Panc1 (cell line): ENCODE measurements at regions not wholly inside any gene's neighbourhood (a gene's known extent, or its start where the extent isn't known, plus 50 kb on each side); places are given as distances from the start of the nearest gene placed in this dataset.

Experiments used
- ATAC-seq: fragments of 200-7000 bp; cut with Tn5 transposase; 2 replicates; pipeline ENCODE4 v1.9.1; 2020; ENCODE audit warnings: mild to moderate bottlenecking, moderate library complexity
- BruUV-seq: library from RNA; stranded (reverse); fragments of 400-500 nt; replicated peaks from 2 replicates; lab custom pipeline; 2021; lab: Mats Ljungman, UMichigan
- CTCF ChIA-PET: fragments of 300-600 bp; sonication (Branson Sonifier 250); formaldehyde crosslinking; loops from one replicate; lab custom pipeline; 2022; ENCODE audit warnings: antibody characterized with exemption; lab: Charles Lee
- POLR2A ChIA-PET: fragments of 300-600 bp; sonication (Branson Sonifier 250); formaldehyde crosslinking; loops from one replicate; lab custom pipeline; 2022; ENCODE audit warnings: antibody characterized with exemption; lab: Charles Lee
- DNase-seq: peaks from one replicate; pipeline ENCODE4 v3.0.0-alpha.2; 2010; ENCODE audit warnings: low read depth, low spot score
- H3K27ac ChIP-seq: 2 replicates; pipeline ENCODE4 v1.5.1; 2011; ENCODE audit warnings: mild to moderate bottlenecking, low read length, inconsistent platforms
- H3K27me3 ChIP-seq: fragments of 200-500 bp; sonication (Bioruptor generic); 2 replicates; pipeline ENCODE4 v1.6.0; 2014; ENCODE audit warnings: low read length, inconsistent platforms; ENCODE audit not compliant: control insufficient read depth, insufficient read depth
- H3K36me3 ChIP-seq: fragments of 200-500 bp; sonication (Bioruptor generic); 2 replicates; pipeline ENCODE4 v1.5.1; 2014; ENCODE audit warnings: inconsistent platforms, mild to moderate bottlenecking, low read length, moderate library complexity; ENCODE audit not compliant: control insufficient read depth, insufficient read depth
- H3K4me1 ChIP-seq: 2 replicates; pipeline ENCODE4 v1.5.1; 2011; ENCODE audit warnings: inconsistent platforms, mild to moderate bottlenecking, low read length, moderate library complexity; ENCODE audit not compliant: control insufficient read depth, insufficient read depth
- H3K4me3 ChIP-seq, 2 experiments: 2 replicates each; pipeline ENCODE4 v1.5.1; 2011 to 2012; ENCODE audit warnings: low read depth in 2 of 2, low read length in 2 of 2, mild to moderate bottlenecking in 2 of 2, inconsistent platforms in 1 of 2, moderate library complexity in 1 of 2
- H3K9me3 ChIP-seq: fragments of 200-500 bp; sonication (Bioruptor generic); 2 replicates; pipeline ENCODE4 v1.5.1; 2014; ENCODE audit warnings: low read depth, mild to moderate bottlenecking, inconsistent platforms, low read length, moderate library complexity; ENCODE audit not compliant: control insufficient read depth, insufficient read depth
- POLR2AphosphoS5 ChIP-seq: IDR thresholded peaks from 2 replicates; pipeline ENCODE4 v1.6.1; 2012; ENCODE audit warnings: mild to moderate bottlenecking, low read depth, low read length, moderate library complexity
- SIN3A ChIP-seq: IDR thresholded peaks from 2 replicates; pipeline ENCODE4 v1.6.1; 2012; ENCODE audit warnings: low read depth, mild to moderate bottlenecking, low read length, moderate library complexity, borderline replicate concordance; ENCODE audit not compliant: insufficient read depth
- TCF7L2 ChIP-seq: IDR thresholded peaks from 2 replicates; pipeline ENCODE4 v1.6.1; 2011; ENCODE audit warnings: mild to moderate bottlenecking, low read depth, low read length, inconsistent platforms
- in situ Hi-C: cut with HindIII; loops from 2 replicates; pipeline ENCODE4 v1.10.0; 2016; ENCODE audit warnings: low sequenced_read_pairs, low pct_unique_long_range_greater_than_20kb
- intact Hi-C: fragments of 100-400 bp; cut with micrococcal nuclease; formaldehyde crosslinking; loops from one replicate; pipeline ENCODE4 v1.10.0; 2022; ENCODE audit not compliant: unreplicated experiment
- TF ChIP-seq, protein P1 (sequence below): fragments of 450-650 bp; IDR thresholded peaks from 2 replicates; pipeline ENCODE4 v1.5.1; 2017; ENCODE audit warnings: mild to moderate bottlenecking
- TF ChIP-seq, protein P2 (sequence below), 2 experiments: IDR thresholded peaks; 2 replicates each; pipeline ENCODE4 v1.6.1; 2011 to 2012; ENCODE audit warnings: low read depth in 2 of 2, control low read depth in 1 of 2, low read length in 1 of 2, mild to moderate bottlenecking in 1 of 2, moderate library complexity in 1 of 2; ENCODE audit not compliant: insufficient read depth in 1 of 2

DNA sequence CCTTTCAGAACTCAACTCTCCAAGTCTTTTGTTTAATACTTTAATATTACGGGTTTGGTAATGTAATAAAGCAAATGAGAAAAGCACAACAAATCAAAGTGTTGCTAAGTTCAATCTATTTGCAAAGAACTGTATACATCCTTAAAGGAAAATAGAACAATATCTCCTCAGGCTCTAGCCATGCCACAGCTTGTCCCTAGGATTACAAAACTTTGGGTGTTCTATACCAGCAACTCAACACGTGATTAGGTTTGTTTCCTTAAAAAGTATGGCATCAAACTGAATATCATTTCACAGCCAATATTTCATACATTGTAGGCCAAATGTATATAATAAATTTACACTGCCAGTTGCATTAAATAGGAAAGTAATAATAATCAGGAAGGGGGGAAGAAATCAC is 418.6 kb upstream of the MDFIC2 start:
- DNase-seq (no peak), ATAC-seq (no peak)
- CTCF ChIA-PET, result no interaction called here
- in situ Hi-C loops, result no loop called here
- Histone ChIP-seq H3K27me3 (no peaks in the 10 kb centered on the region), H3K36me3 (no peaks in the 10 kb centered on the region), H3K9me3 (no peaks in the 10 kb centered on the region), H3K27ac (no peak overlapping the region), H3K4me1 (no peaks in the 10 kb centered on the region), H3K4me3 (no peak overlapping the region)
- BruUV-seq, result no TSS peak
- intact Hi-C loops, result no loop called here
- POLR2A ChIA-PET, result no interaction called here
- TF ChIP-seq POLR2AphosphoS5 (no peak), TCF7L2 (no peak), SIN3A (no peak)
- TF ChIP-seq, protein P1, sequence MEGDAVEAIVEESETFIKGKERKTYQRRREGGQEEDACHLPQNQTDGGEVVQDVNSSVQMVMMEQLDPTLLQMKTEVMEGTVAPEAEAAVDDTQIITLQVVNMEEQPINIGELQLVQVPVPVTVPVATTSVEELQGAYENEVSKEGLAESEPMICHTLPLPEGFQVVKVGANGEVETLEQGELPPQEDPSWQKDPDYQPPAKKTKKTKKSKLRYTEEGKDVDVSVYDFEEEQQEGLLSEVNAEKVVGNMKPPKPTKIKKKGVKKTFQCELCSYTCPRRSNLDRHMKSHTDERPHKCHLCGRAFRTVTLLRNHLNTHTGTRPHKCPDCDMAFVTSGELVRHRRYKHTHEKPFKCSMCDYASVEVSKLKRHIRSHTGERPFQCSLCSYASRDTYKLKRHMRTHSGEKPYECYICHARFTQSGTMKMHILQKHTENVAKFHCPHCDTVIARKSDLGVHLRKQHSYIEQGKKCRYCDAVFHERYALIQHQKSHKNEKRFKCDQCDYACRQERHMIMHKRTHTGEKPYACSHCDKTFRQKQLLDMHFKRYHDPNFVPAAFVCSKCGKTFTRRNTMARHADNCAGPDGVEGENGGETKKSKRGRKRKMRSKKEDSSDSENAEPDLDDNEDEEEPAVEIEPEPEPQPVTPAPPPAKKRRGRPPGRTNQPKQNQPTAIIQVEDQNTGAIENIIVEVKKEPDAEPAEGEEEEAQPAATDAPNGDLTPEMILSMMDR, result no peak
- TF ChIP-seq, protein P2, sequence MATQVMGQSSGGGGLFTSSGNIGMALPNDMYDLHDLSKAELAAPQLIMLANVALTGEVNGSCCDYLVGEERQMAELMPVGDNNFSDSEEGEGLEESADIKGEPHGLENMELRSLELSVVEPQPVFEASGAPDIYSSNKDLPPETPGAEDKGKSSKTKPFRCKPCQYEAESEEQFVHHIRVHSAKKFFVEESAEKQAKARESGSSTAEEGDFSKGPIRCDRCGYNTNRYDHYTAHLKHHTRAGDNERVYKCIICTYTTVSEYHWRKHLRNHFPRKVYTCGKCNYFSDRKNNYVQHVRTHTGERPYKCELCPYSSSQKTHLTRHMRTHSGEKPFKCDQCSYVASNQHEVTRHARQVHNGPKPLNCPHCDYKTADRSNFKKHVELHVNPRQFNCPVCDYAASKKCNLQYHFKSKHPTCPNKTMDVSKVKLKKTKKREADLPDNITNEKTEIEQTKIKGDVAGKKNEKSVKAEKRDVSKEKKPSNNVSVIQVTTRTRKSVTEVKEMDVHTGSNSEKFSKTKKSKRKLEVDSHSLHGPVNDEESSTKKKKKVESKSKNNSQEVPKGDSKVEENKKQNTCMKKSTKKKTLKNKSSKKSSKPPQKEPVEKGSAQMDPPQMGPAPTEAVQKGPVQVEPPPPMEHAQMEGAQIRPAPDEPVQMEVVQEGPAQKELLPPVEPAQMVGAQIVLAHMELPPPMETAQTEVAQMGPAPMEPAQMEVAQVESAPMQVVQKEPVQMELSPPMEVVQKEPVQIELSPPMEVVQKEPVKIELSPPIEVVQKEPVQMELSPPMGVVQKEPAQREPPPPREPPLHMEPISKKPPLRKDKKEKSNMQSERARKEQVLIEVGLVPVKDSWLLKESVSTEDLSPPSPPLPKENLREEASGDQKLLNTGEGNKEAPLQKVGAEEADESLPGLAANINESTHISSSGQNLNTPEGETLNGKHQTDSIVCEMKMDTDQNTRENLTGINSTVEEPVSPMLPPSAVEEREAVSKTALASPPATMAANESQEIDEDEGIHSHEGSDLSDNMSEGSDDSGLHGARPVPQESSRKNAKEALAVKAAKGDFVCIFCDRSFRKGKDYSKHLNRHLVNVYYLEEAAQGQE (IDR thresholded peaks at IDR 0.05; ENCODE audit: insufficient read depth in 1 of 2, low read depth in 2 of 2, low read length in 1 of 2), result no peak

DNA sequence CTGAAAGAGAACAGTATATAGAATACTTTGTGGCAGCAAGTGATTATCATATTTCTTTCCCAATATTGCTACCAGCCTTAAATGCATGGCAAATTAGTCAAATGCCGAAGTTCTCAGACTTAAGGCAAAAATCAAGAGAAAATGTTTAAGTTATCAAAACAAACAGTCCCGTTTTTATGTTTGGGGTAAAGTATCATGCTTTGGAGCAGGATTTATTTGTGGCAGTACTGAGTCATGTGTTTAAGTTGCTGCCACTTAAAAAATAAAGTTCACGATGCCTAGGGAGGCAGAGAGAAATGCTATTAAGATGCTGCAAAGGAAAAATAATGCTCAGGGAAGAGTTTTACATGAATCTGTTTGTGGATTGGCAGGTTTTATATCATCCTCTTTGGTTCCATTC is 417.4 kb upstream of the MDFIC2 start:
- H3K36me3 ChIP-seq, result no peaks in the 10 kb centered on the region
- H3K27me3 ChIP-seq, result no peaks in the 10 kb centered on the region
- H3K9me3 ChIP-seq, result no peaks in the 10 kb centered on the region
- H3K4me1 ChIP-seq, result no peaks in the 10 kb centered on the region
- CTCF ChIA-PET, result no interaction called here
- in situ Hi-C loops, result no loop called here
- no TSS peak for BruUV-seq
- TF ChIP-seq SIN3A, result no peak
- TF ChIP-seq, protein P2 (IDR thresholded peaks at IDR 0.05; ENCODE audit: insufficient read depth in 1 of 2, low read depth in 2 of 2, low read length in 1 of 2), result no peak
- TF ChIP-seq POLR2AphosphoS5, result no peak
- TF ChIP-seq, protein P1, result no peak
- no peak for TF ChIP-seq TCF7L2
- intact Hi-C loops, result no loop called here
- DNase-seq (no peak), ATAC-seq (no peak)
- H3K27ac ChIP-seq, result no peak overlapping the region
- no peak overlapping the region for H3K4me3 ChIP-seq
- POLR2A ChIA-PET, result no interaction called here
